IPS-18c (cell line): ENCODE measurements at regions not wholly inside any gene's neighbourhood (a gene's known extent, or its start where the extent isn't known, plus 50 kb on each side); places are given as distances from the start of the nearest gene placed in this dataset.

Source experiments
- H3K4me3 ChIP-seq: 2 replicates; pipeline ENCODE4 v1.7.0; 2013; ENCODE audit warnings: low read depth, mild to moderate bottlenecking, low read length, moderate library complexity; ENCODE audit not compliant: insufficient read depth
- H3K9me3 ChIP-seq: one replicate; pipeline ENCODE4 v1.6.1; 2013; ENCODE audit warnings: mild to moderate bottlenecking, low read length, moderate library complexity; ENCODE audit not compliant: control insufficient read depth, insufficient read depth

DNA sequence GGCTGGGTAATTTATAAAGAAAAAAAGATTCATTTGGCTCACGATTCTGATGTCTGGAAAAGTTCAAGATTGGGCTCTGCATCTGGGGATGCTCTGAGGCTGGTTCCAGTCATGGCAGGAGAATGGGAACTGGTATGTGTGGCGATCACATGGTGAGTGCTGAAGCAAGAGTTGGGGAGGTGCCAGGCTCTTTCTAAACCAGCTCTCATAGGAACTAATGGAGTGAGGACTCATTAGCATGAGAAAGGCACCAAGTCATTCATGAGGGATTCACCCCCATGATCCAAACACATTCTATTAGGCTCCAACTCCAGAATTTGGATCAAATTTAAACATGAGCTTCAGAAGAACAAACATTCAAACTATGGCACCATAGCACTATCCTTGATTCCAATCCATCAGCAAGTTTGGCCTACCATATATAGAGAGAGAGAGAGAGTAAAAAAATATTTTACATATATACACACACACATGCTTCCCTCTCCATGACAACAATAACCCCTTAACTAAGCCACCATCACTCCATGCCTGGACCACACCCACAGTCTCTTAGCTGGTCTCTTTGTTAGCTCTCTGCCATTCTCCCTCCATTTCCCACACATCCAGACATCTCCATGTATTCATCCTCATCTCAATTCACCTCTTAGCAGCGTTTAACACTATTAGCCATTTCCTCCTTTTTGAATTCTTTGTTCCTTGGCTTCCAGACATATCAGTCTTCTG, 57.9 kb downstream of the NPY start:
- Histone ChIP-seq H3K9me3 (no peaks in the 10 kb centered on the region), H3K4me3 (no peak overlapping the region)

- Histone ChIP-seq H3K9me3 (no peaks in the 10 kb centered on the region), H3K4me3 (no peak overlapping the region)
Observed at GRCh38 chr7:24343614-24344013, 59.6 kb downstream of the NPY start.

DNA sequence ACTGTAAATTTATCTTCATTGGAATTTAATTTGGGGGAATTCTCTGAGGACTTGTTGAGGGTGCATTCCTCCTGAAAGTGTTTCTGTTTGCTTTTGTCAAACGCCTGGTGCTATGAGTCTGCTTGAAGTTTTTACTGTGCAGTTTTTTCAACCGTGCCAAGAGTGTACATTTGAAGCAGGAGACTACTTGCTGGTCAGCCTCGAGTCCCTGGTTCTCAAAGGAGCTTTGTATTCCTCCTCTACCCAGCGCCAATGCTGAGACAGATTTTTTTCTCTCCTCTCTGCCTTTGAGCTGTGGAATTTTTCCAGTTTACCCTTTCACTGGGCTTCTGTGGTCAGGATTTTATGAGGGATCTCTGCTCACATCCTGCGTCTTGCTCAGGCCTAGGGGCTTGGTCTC, 62.1 kb downstream of the NPY start:
- H3K4me3 ChIP-seq = no peak overlapping the region
- no peaks in the 10 kb centered on the region for H3K9me3 ChIP-seq

- H3K9me3 ChIP-seq = no peaks in the 10 kb centered on the region
- H3K4me3 ChIP-seq = no peak overlapping the region
Observed at GRCh38 chr7:24346716-24347115, 62.7 kb downstream of the NPY start.

- no peaks in the 10 kb centered on the region for H3K9me3 ChIP-seq
- H3K4me3 ChIP-seq = no peak overlapping the region
Observed at GRCh38 chr7:24349339-24349738, 65.3 kb downstream of the NPY start.

DNA sequence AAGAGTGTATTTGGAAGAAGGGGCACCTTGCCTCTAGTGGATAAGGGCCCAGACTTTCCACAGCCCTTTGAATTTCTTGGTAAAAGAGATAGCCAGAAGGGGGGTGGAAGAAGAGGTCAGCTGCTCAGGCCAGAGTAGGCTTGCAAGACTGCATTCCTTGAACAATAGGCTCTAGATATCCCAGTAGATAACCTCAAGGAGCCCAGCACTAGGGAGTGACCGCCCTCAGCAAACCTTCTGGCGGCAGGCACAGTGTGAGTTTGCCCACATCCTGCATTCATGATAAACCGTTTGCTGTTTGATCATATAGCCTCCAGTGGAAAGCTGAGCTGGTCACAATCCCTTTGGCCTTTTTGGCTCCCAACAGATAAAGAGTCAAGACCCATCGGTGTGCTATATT, 70.5 kb downstream of the NPY start:
- H3K9me3 ChIP-seq = no peaks in the 10 kb centered on the region
- no peak overlapping the region for H3K4me3 ChIP-seq

DNA sequence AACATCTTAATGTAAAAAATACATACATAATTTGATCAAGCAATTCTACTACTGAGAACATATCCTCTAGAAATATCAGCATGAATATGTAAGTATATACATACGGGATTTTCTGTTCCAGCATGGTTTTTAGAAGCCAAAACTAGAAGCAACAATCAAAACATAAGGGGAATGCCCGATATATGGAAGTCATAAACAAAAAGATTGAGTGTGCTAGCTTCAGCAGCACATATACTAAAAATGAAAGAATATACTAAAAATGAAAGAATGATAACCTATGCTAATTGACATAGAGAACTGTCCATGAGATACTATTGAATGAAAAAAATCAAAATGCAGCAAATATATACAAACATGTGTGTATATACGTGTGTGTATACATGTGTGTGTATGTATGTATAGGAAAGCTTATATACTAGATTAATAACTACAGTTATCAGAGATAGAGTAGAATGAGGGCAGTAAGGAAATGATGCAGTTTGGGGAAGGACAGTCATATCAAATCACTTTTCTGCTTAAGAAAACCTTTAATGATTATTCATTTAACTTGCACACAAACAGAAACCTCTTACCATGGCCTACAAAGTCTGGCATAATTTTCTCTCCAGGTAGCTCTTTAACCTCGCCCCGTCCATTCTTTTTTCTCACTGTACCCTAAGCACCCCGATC, 72.9 kb downstream of the NPY start:
- Histone ChIP-seq H3K4me3 (no peak overlapping the region), H3K9me3 (no peaks in the 10 kb centered on the region)

GRCh38 chr7:24361001-24361400, 77.0 kb downstream of the NPY start:
- Histone ChIP-seq H3K9me3 (no peaks in the 10 kb centered on the region), H3K4me3 (no peak overlapping the region)

DNA sequence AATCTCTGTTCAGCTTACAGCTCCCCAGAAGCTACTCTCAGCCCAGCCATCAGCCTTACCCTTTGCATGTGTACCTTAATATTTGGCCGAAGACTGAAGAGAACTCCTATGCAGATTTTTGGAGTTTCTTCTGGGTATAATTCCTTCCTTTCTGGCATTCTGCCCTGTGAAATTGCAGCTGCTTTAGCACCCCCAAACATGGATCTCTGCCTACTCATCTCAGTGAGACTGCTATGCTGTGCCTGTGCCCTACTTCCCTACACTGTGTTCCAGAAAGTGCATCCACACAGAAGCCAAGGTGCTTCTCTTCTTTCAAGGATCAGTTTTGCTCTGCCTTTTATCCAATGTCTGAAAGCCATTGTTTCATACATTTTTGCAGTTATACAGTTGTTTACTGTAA, 81.6 kb downstream of the NPY start:
- H3K4me3 ChIP-seq = no peak overlapping the region

DNA sequence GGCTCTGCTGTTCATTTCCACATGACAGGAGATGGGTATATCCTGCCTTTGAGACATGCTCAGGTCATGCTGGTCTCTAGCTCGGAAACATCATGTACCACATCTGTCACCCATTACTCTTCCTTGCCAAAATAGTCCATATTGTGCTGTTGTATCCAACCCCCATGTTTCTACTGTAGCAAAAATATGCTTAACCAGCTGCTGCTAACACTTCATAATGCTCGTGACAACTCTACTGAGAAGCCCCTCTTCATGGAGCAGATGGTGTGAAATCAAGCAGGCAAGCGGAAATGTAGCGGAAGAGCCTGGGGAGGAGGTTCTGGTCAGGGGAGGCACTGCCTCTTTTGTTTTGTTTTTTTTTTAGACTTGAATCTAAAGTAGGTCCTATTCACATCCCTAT, 82.9 kb downstream of the NPY start:
- no peaks in the 10 kb centered on the region for H3K9me3 ChIP-seq
- no peak overlapping the region for H3K4me3 ChIP-seq

More for the DNA sequence above, 81.6 kb downstream of the NPY start:
- no peaks in the 10 kb centered on the region for H3K9me3 ChIP-seq

GRCh38 chr7:24368161-24368560, 84.2 kb downstream of the NPY start:
- Histone ChIP-seq H3K4me3 (no peak overlapping the region), H3K9me3 (no peaks in the 10 kb centered on the region)

DNA sequence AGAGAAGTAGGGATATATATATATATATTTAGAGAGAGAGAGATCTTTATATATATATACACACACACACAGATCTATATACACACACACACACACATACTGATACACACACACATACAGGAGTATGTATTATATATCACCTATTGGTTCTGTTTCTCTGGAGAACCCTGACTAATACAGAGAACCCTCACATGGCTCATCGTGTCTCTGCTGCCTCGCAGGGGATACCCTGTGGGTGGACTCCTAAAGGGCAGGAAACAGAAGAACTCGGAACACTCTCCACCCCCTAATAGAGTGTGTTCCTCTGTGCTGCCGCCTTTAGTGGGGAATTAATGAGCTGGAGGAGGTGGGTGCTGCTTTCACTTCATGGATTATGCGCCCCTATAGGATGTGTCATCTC, 86.6 kb downstream of the NPY start:
- no peaks in the 10 kb centered on the region for H3K9me3 ChIP-seq
- H3K4me3 ChIP-seq = no peak overlapping the region

DNA sequence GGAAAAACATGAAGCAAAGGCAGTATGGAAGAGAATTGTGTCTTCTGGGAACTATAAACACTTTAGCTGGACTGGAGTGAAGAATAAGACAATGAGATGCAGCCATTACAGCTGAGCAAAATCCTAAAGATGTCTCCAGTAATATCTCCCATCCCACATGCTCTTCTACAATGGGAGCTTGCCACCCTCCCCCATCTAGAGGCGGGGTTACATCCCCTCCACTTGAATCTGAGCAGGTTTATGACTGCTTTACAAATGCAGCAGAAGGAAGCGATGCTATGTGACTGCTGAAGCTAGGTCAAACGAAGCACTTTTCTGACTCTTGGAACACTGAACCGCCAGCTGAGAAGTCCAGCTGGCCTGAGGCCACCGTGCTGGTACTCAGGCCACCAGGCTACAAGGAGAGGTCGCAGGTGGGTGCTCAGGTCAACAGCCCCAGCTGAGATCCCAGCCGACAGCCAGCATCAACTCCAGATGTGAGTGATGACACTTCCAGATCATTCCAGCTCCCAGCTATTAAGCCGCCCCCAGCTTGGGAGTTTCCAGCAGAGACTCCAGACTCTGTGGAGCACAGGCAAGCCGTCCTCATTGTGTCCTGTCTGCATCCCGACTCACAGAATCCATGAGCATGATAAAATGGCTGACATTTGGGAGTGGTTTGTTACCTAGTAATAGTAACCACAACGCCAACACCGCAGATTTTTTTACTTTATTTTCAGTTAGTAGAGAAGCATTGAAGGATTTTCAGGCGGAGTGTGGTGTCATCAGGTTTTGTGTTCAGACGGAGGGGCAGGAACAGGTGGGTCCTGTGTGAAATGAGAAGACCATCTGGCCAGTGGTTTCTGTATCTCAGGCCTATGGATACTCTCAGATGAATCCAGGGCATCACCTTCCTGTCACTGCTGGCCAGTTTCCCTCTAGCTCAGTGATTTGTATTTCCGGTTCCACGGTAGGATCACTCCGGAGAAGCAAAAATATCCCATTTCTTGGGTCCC, 89.3 kb downstream of the NPY start:
- Histone ChIP-seq H3K9me3 (no peaks in the 10 kb centered on the region), H3K4me3 (no peak overlapping the region)

DNA sequence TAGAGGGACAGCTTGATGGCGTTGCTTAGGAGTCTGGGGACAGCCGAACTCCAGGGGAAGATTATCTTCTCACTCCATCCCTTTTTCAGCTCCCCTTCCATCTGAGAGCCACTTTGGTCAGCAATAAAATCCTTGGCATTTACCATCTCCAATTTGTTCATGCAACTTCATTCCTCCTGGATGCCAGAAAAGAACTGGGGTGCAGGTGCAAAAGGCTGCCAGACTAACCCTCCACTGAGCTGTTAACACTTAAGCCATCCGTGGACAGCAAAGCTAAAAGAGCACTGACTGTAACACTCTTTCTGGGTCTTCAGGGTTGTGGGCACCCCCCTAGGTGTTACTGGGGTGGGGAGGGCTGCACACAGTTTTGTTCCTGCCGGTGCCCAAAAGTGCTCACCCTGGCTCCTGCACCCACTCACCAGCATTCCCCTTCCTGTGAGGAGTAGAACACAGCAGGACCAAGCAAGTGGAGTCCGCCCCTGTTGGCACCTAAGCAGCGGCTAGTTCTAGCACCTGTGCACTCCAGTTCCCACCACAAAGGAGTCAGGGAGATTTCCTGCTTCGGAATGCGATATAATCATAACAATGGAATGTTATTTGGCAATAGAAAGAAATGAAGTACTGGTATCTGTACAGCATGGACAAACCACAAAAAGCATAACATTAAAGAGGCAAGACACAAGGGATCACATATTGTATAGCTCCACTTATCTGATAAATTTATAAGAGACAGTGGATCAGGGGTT, 95.1 kb downstream of the NPY start:
- Histone ChIP-seq H3K4me3 (no peak overlapping the region), H3K9me3 (no peaks in the 10 kb centered on the region)

GRCh38 chr7:24381894-24382505, 98.0 kb downstream of the NPY start:
- Histone ChIP-seq H3K9me3 (no peaks in the 10 kb centered on the region), H3K4me3 (no peak overlapping the region)

DNA sequence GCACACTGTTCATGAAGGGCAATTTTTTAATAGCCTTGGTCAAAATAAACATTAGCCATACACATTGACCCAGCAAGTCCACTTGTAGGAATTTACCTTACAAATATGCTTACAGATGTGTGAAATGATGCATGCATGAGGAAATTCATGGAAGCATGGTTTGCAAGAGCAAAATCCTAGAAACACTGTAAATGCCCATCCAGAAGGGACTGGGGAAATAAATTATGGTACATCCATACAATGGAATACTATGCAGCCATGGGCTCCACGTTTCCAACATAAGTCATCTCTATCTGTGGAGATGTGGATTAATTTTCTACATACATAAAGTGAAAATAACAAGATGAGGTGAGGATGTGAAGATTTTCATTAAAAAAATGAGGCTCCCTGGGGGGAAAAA, 99.1 kb downstream of the NPY start:
- Histone ChIP-seq H3K4me3 (no peak overlapping the region), H3K9me3 (no peaks in the 10 kb centered on the region)
